IMR-90 (cell line): ENCODE measurements at regions not wholly inside any gene's neighbourhood (a gene's known extent, or its start where the extent isn't known, plus 50 kb on each side); places are given as distances from the start of the nearest gene placed in this dataset.

Source experiments
- ATAC-seq: fragments of 200-7000 bp; cut with Tn5 transposase; 2 replicates; pipeline ENCODE4 v1.9.1; 2020; ENCODE audit warnings: low read depth, mild to moderate bottlenecking, moderate library complexity
- BruUV-seq: library from RNA; stranded (reverse); fragments of 400-500 nt; replicated peaks from 2 replicates; lab custom pipeline; 2021; lab: Mats Ljungman, UMichigan
- CTCF ChIA-PET: fragments of 300-600 bp; formaldehyde crosslinking; extraction: SDS; loops from one replicate; lab custom pipeline; 2021; ENCODE audit warnings: antibody characterized with exemption; lab: Yijun Ruan, JAX
- POLR2A ChIA-PET: fragments of 300-600 bp; sonication (Branson Sonifier 250); formaldehyde crosslinking; loops from one replicate; lab custom pipeline; 2022; ENCODE audit warnings: antibody characterized with exemption; ENCODE audit not compliant: unreplicated experiment; lab: Charles Lee
- DNase-seq: peaks from one replicate; pipeline ENCODE4 v3.0.0; 2013
- H2AFZ ChIP-seq: replicated peaks from 2 replicates; pipeline ENCODE3; 2013; ENCODE audit warnings: low read length, mild to moderate bottlenecking; ENCODE audit not compliant: poor library complexity
- H2AK5ac ChIP-seq: 2 replicates; pipeline ENCODE4 v1.6.1; 2013; ENCODE audit warnings: low read depth, low read length, inconsistent platforms
- H2AK9ac ChIP-seq: replicated peaks from 2 replicates; pipeline ENCODE3; 2013; ENCODE audit warnings: mild to moderate bottlenecking, low read depth, low read length, moderate library complexity; ENCODE audit not compliant: poor library complexity
- H2BK120ac ChIP-seq: 2 replicates; pipeline ENCODE4 v1.6.1; 2013; ENCODE audit warnings: low read depth, low read length, inconsistent platforms
- H2BK15ac ChIP-seq: 3 replicates; pipeline ENCODE4 v1.6.1; 2013; ENCODE audit warnings: low read depth, low read length, inconsistent platforms
- H2BK20ac ChIP-seq: 2 replicates; pipeline ENCODE4 v1.6.1; 2013; ENCODE audit warnings: low read depth, mild to moderate bottlenecking, inconsistent platforms, low read length, moderate library complexity
- H2BK5ac ChIP-seq: 2 replicates; pipeline ENCODE4 v1.6.1; 2013; ENCODE audit warnings: mild to moderate bottlenecking, low read depth, low read length, inconsistent platforms; ENCODE audit not compliant: poor library complexity, severe bottlenecking
- H3K14ac ChIP-seq: replicated peaks from 2 replicates; pipeline ENCODE4 v1.6.1; 2013; ENCODE audit warnings: low read depth, low read length, inconsistent platforms
- H3K18ac ChIP-seq: 2 replicates; pipeline ENCODE4 v1.6.1; 2013; ENCODE audit warnings: low read depth, low read length, control low read depth
- H3K23ac ChIP-seq: 2 replicates; pipeline ENCODE4 v1.6.1; 2013; ENCODE audit warnings: low read depth, low read length, inconsistent platforms
- H3K27ac ChIP-seq: 2 replicates; pipeline ENCODE4 v1.5.1; 2013; ENCODE audit warnings: mild to moderate bottlenecking, control low read depth, low read length; ENCODE audit not compliant: insufficient read depth
- H3K27me3 ChIP-seq: 2 replicates; pipeline ENCODE4 v1.6.1; 2013; ENCODE audit warnings: low read length; ENCODE audit not compliant: control insufficient read depth, insufficient read depth
- H3K36me3 ChIP-seq: 2 replicates; pipeline ENCODE4 v1.6.1; 2013; ENCODE audit warnings: low read length, mixed read lengths; ENCODE audit not compliant: control insufficient read depth, insufficient read depth
- H3K4ac ChIP-seq: 2 replicates; pipeline ENCODE4 v1.6.1; 2013; ENCODE audit warnings: low read depth, low read length, inconsistent platforms
- H3K4me1 ChIP-seq: 2 replicates; pipeline ENCODE4 v1.6.1; 2013; ENCODE audit warnings: low read length, mixed read lengths; ENCODE audit not compliant: control insufficient read depth, insufficient read depth
- H3K4me2 ChIP-seq: 2 replicates; pipeline ENCODE4 v1.6.1; 2013; ENCODE audit warnings: low read depth, mild to moderate bottlenecking, control low read depth, low read length, moderate library complexity
- H3K4me3 ChIP-seq: 2 replicates; pipeline ENCODE4 v1.5.1; 2013; ENCODE audit warnings: low read depth, mild to moderate bottlenecking, control low read depth, low read length, moderate library complexity; ENCODE audit not compliant: insufficient read depth
- H3K56ac ChIP-seq: 2 replicates; pipeline ENCODE4 v1.6.1; 2013; ENCODE audit warnings: low read length, inconsistent platforms; ENCODE audit not compliant: insufficient read depth; ENCODE audit errors: extremely low read depth
- H3K79me1 ChIP-seq, 2 experiments: 2 replicates each; pipeline ENCODE4 v1.6.1; 2013; ENCODE audit warnings: low read length in 2 of 2, inconsistent platforms in 1 of 2, low read depth in 1 of 2
- H3K9ac ChIP-seq: 2 replicates; pipeline ENCODE4 v1.6.1; 2013; ENCODE audit warnings: low read depth, low read length, control low read depth
- H3K9me1 ChIP-seq: 2 replicates; pipeline ENCODE4 v1.6.1; 2013; ENCODE audit warnings: low read length, inconsistent platforms; ENCODE audit not compliant: insufficient read depth
- H3K9me3 ChIP-seq: 2 replicates; pipeline ENCODE4 v1.6.1; 2013; ENCODE audit warnings: low read length; ENCODE audit not compliant: control insufficient read depth, insufficient read depth
- H4K20me1 ChIP-seq: 2 replicates; pipeline ENCODE4 v1.6.1; 2013; ENCODE audit warnings: low read length, inconsistent platforms; ENCODE audit not compliant: insufficient read depth
- H4K5ac ChIP-seq: 2 replicates; pipeline ENCODE4 v1.6.1; 2013; ENCODE audit warnings: mild to moderate bottlenecking, low read depth, low read length, control low read depth
- H4K8ac ChIP-seq, 2 experiments: 2 replicates each; pipeline ENCODE4 v1.6.1; 2013; ENCODE audit warnings: low read depth in 2 of 2, low read length in 2 of 2, control low read depth in 1 of 2, inconsistent platforms in 1 of 2
- H4K91ac ChIP-seq: 2 replicates; pipeline ENCODE4 v1.6.1; 2013; ENCODE audit warnings: low read depth, low read length, inconsistent platforms; ENCODE audit not compliant: insufficient read depth
- BHLHE40 ChIP-seq: fragments of 150-350 bp; IDR thresholded peaks from 2 replicates; pipeline ENCODE4 v1.6.1; 2016; ENCODE audit warnings: mild to moderate bottlenecking, low read depth, low read length
- CEBPB ChIP-seq: IDR thresholded peaks from 2 replicates; pipeline ENCODE4 v1.6.1; 2012; ENCODE audit warnings: low read depth, low read length, improper control_type of control experiment
- CHD1 ChIP-seq: IDR thresholded peaks from 2 replicates; pipeline ENCODE4 v1.6.1; 2012; ENCODE audit warnings: low read depth, low read length, improper control_type of control experiment
- MAFK ChIP-seq: IDR thresholded peaks from 2 replicates; pipeline ENCODE4 v1.6.1; 2012; ENCODE audit warnings: low read depth, low read length, improper control_type of control experiment
- MAZ ChIP-seq: IDR thresholded peaks from 2 replicates; pipeline ENCODE4 v1.6.1; 2012; ENCODE audit warnings: low read depth, mild to moderate bottlenecking, low read length, improper control_type of control experiment, moderate library complexity, borderline replicate concordance
- NFE2L2 ChIP-seq: fragments of 150-350 bp; IDR thresholded peaks from 2 replicates; pipeline ENCODE4 v1.6.1; 2016; ENCODE audit warnings: low read depth, mild to moderate bottlenecking, low read length
- POLR2A ChIP-seq: IDR thresholded peaks from 2 replicates; pipeline ENCODE4 v1.6.1; 2012; ENCODE audit warnings: mild to moderate bottlenecking, low read depth, low read length
- RAD21 ChIP-seq: IDR thresholded peaks from 2 replicates; pipeline ENCODE4 v1.6.1; 2012; ENCODE audit warnings: low read length, improper control_type of control experiment
- RFX5 ChIP-seq: IDR thresholded peaks from 2 replicates; pipeline ENCODE4 v1.8.0; 2012; ENCODE audit warnings: low read depth, mild to moderate bottlenecking, low read length, moderate library complexity
- SMC3 ChIP-seq: fragments of 150-350 bp; IDR thresholded peaks from 2 replicates; pipeline ENCODE4 v1.6.1; 2016; ENCODE audit warnings: low read depth, mild to moderate bottlenecking, antibody characterized with exemption, low read length, moderate library complexity
- WGBS, 2 experiments: methylation state at CpG; one replicate each; pipeline versions ENCODE4 v1.1.5 to v1.1.7; 2013; ENCODE audit warnings: missing lambda C conversion rate in 2 of 2; ENCODE audit not compliant: insufficient read length in 1 of 2; ENCODE audit errors: extremely low coverage in 2 of 2; 5-methylcytosine and 5-hydroxymethylcytosine counted together
- dilution Hi-C: fragments of 300-500 bp; cut with HindIII; formaldehyde crosslinking; loops from one replicate; pipeline ENCODE4 v1.14.3; 2018; ENCODE audit warnings: low sequenced_read_pairs; ENCODE audit not compliant: unreplicated experiment
- in situ Hi-C: fragments of 300-500 bp; cut with MboI; formaldehyde crosslinking; loops from 3 replicates; pipeline ENCODE4 v1.14.3; 2019; ENCODE audit warnings: low sequenced_read_pairs, inconsistent platforms, mixed read lengths
- intact Hi-C: fragments of 100-400 bp; cut with micrococcal nuclease; formaldehyde crosslinking; loops from 2 replicates; pipeline ENCODE4 v1.10.0; 2022
- TF ChIP-seq, protein P1 (sequence below): fragments of 150-350 bp; IDR thresholded peaks from 2 replicates; pipeline ENCODE4 v1.6.1; 2017; ENCODE audit warnings: mild to moderate bottlenecking, antibody characterized with exemption, low read length, low read depth
- TF ChIP-seq, protein P2 (sequence below): conservative IDR thresholded peaks from 2 replicates; pipeline ENCODE4 v1.5.1; 2012; ENCODE audit warnings: mild to moderate bottlenecking, low read depth, low read length, improper control_type of control experiment
- TF ChIP-seq, protein P3 (sequence below): fragments of 150-350 bp; IDR thresholded peaks from 2 replicates; pipeline ENCODE4 v1.6.1; 2016; ENCODE audit warnings: low read depth, mild to moderate bottlenecking, low read length, moderate library complexity, borderline replicate concordance

DNA sequence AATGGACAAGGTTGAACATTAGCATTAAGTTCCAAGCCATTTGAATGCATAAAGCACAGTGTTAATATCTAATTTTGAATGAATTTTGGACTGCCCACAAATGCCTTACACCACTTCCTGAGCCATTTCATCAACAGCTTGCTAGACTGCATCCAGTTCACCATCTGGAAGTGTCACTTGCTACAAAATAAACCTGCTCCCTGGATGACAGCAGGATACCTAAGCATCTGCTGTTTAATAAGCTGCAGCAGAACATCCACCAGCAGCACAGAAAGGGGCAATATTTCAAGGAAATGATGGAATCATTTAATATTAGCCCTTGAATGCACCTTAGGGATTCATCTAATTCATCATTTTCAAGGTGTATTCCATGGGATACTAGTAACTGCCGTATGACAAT lies 76.6 kb upstream of the PCDH9 start:
- Histone ChIP-seq H3K79me1 (no peaks in the 10 kb centered on the region), H2BK5ac (no peak overlapping the region), H4K5ac (no peak overlapping the region), H3K9me1 (no peaks in the 10 kb centered on the region), H2AK9ac (no peak overlapping the region), H3K14ac (no peak overlapping the region), H3K23ac (no peak overlapping the region), H3K9me3 (no peaks in the 10 kb centered on the region), H3K4ac (no peak overlapping the region), H3K4me1 (no peaks in the 10 kb centered on the region), H2AK5ac (no peak overlapping the region), H3K4me2 (no peak overlapping the region), H3K4me3 (no peak overlapping the region), H3K36me3 (no peaks in the 10 kb centered on the region), H4K91ac (no peak overlapping the region), H4K20me1 (no peaks in the 10 kb centered on the region), H4K8ac (no peak overlapping the region), H3K56ac (no peak overlapping the region), H3K18ac (no peak overlapping the region), H2AFZ (no peak overlapping the region), H2BK120ac (no peak overlapping the region), H2BK15ac (no peak overlapping the region), H3K27ac (no peak overlapping the region), H3K27me3 (no peaks in the 10 kb centered on the region), H2BK20ac (no peak overlapping the region), H3K9ac (no peak overlapping the region)
- ChIA-PET POLR2A (no interaction called here), CTCF (interaction anchor here (0.7 kb wide), 1 partner anchor 10 kb away, joined by 4 read pairs; no protein-coding TSS in a partner anchor)
- TF ChIP-seq POLR2A, result no peak
- TF ChIP-seq, protein P1, sequence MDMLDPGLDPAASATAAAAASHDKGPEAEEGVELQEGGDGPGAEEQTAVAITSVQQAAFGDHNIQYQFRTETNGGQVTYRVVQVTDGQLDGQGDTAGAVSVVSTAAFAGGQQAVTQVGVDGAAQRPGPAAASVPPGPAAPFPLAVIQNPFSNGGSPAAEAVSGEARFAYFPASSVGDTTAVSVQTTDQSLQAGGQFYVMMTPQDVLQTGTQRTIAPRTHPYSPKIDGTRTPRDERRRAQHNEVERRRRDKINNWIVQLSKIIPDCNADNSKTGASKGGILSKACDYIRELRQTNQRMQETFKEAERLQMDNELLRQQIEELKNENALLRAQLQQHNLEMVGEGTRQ, result no peak
- TF ChIP-seq, protein P2, sequence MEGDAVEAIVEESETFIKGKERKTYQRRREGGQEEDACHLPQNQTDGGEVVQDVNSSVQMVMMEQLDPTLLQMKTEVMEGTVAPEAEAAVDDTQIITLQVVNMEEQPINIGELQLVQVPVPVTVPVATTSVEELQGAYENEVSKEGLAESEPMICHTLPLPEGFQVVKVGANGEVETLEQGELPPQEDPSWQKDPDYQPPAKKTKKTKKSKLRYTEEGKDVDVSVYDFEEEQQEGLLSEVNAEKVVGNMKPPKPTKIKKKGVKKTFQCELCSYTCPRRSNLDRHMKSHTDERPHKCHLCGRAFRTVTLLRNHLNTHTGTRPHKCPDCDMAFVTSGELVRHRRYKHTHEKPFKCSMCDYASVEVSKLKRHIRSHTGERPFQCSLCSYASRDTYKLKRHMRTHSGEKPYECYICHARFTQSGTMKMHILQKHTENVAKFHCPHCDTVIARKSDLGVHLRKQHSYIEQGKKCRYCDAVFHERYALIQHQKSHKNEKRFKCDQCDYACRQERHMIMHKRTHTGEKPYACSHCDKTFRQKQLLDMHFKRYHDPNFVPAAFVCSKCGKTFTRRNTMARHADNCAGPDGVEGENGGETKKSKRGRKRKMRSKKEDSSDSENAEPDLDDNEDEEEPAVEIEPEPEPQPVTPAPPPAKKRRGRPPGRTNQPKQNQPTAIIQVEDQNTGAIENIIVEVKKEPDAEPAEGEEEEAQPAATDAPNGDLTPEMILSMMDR, result no peak
- TF ChIP-seq, protein P3, sequence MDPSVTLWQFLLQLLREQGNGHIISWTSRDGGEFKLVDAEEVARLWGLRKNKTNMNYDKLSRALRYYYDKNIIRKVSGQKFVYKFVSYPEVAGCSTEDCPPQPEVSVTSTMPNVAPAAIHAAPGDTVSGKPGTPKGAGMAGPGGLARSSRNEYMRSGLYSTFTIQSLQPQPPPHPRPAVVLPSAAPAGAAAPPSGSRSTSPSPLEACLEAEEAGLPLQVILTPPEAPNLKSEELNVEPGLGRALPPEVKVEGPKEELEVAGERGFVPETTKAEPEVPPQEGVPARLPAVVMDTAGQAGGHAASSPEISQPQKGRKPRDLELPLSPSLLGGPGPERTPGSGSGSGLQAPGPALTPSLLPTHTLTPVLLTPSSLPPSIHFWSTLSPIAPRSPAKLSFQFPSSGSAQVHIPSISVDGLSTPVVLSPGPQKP, result no peak
- TF ChIP-seq NFE2L2, result no peak
- no peak for TF ChIP-seq SMC3
- no peak for TF ChIP-seq MAFK
- TF ChIP-seq CHD1, result no peak
- no peak for TF ChIP-seq RFX5
- no peak for TF ChIP-seq RAD21
- no peak for TF ChIP-seq MAZ
- no peak for TF ChIP-seq BHLHE40
- no peak for TF ChIP-seq CEBPB
- no TSS peak for BruUV-seq
- ATAC-seq (no peak), DNase-seq (no peak)
- dilution Hi-C loops (no loop called here), intact Hi-C loops (no loop called here), in situ Hi-C loops (no loop called here)
- no CpG with 5 or more reads among the region's 1 CpG for WGBS, 2 experiments
